ENCODE measurements at regions not wholly inside any gene's neighbourhood (a gene's known extent, or its start where the extent isn't known, plus 50 kb on each side); places are given as distances from the start of the nearest gene placed in this dataset.
"Not testable (repeated sequence)": the region's sequence is repeated elsewhere in the genome, so short reads cannot be mapped to it uniquely, and the experiment has no call there.

- DNase-seq = no peak
Observed at GRCh38 chr7:149561072-149561471, 63.5 kb upstream of the ZNF746 start.

- DNase-seq = peak; percentile 63
Observed at GRCh38 chr7:149559711-149560110, 62.1 kb upstream of the ZNF746 start.

GRCh38 chr7:149558149-149558861 lies 60.7 kb upstream of the ZNF746 start:
- DNase-seq = no peak

GRCh38 chr7:149556525-149556924 lies 58.9 kb upstream of the ZNF746 start:
- not testable (repeated sequence) for DNase-seq

GRCh38 chr7:149554821-149555220 lies 57.2 kb upstream of the ZNF746 start:
- DNase-seq = not testable (repeated sequence)

GRCh38 chr7:149553991-149554390 lies 56.4 kb upstream of the ZNF746 start:
- DNase-seq = not testable (repeated sequence)

GRCh38 chr7:149552799-149553198 lies 55.2 kb upstream of the ZNF746 start:
- peak; percentile 61 for DNase-seq
